GM21786 (cell line): ENCODE measurements at regions not wholly inside any gene's neighbourhood (a gene's known extent, or its start where the extent isn't known, plus 50 kb on each side); places are given as distances from the start of the nearest gene placed in this dataset.
"Not testable (repeated sequence)": the region's sequence is repeated elsewhere in the genome, so short reads cannot be mapped to it uniquely, and the experiment has no call there.

ENCODE experiments used
- ATAC-seq: cut with Tn5 transposase; IDR thresholded peaks from one replicate; pipeline ENCODE4 v1.9.1; 2021; ENCODE audit not compliant: unreplicated experiment

- ATAC-seq: no peak
Measured at GRCh38 chr1:194004146-194004545, 817.7 kb upstream of the B3GALT2 start.

DNA sequence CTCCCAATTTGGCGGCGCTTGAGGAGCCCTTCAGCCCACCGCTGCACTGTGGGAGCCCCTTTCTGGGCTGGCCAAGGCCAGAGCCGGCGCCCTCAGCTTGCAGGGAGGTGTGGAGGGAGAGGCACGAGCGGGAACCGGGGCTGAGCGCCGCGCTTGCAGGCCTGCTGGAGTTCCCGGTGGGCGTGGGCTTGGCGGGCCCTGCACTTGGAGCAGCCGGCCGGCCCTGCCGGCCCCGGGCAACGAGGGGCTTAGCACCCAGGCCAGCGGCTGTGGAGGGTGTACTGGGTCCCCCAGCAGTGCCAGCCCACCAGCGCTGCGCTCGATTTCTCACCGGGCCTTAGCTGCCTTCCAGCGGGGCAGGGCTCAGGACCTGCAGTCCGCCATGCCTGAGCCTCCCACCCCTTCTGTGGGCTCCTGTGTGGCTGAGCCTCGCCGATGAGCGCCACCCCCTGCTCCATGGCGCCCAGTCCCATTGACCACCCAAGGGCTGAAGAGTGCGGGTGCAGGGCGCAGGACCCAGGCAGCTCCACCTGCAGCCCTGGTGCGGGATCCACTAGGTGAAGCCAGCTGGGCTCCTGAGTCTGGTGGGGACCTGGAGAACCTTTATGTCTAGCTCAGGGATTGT is 815.4 kb upstream of the B3GALT2 start:
- ATAC-seq: not testable (repeated sequence)

- ATAC-seq: no peak
Measured at GRCh38 chr1:193988885-193989284, 802.5 kb upstream of the B3GALT2 start.

DNA sequence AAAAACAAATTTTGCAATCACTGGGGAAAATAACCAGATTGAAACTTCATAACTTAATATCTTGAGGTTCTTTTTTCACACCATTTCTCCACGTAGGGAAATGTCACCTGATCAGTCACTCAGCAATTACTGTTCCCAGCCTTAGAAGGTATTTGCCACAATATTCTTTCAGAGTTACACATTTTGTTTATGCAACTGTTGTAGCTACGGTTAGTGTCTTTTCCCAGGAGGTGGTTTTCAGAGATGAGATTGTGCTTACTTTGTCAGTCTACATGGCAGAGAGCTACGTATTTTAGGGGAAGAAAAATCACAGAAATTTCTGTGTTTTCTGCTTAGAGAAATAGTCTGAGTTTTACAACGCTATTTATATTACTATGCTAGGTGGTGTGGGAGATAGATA is 792.8 kb upstream of the B3GALT2 start:
- ATAC-seq: no peak

DNA sequence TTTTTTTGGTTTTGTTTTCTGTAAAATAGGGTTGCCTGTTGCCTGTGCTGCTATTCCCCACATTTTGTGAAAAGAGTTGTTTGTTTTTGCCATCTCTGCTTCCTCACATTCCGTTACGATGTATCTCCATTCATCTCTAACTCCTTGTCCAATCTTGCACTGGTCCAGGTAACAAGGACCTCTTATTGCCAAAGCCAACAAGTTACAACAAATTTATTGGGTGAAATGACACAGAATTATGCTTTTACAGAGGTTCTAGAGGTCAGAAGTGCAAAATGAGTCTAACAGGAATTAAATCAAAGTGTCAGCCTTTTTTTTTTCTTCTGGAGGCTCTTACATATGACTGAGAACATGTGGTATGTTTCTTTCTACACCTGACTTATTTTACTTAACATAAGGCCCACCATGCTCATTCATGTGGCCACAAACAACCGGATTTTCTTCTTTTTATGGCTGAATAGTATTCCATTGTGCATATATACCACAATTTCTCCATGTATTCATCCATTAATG is 787.9 kb upstream of the B3GALT2 start:
- ATAC-seq: no peak

GRCh38 chr1:193973428-193973827 is 787.0 kb upstream of the B3GALT2 start:
- no peak for ATAC-seq

DNA sequence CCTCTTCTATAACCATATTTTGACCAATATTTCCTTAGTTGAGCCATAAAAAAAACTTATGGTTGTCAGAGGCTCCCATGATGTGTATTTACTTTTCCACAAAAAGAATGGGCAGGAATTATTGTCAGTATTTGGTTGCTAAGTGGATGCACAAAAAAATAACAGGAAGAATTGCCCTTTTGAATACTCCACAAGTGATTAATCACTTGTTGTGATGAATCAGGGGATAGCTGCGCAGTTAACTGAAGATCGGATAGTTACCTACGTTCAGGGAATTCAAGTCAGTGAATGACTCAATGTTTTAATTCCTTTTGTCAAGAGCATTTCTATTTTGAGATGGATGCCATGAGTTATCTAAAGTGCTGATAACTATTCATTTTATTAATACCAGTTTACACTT is 785.2 kb upstream of the B3GALT2 start:
- ATAC-seq: no peak

DNA sequence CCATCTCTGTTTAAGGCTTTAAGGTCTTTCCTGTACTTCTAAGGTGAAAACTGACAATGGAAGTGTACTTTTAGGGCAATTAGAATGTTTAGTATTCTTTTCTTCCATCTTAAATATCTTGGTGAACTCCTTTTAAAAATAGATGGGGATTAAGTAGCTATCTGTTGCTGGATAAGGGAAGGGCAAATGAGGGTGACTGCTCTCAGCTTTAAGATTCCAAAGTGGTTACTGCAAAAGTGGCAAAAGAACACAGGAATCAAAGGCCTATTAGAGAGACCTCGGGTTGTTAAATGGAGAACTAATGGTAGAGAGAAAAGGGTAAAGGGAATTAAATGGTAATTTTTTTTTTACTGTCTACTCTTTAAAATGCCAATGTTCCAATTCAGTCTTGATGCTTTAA is 774.1 kb upstream of the B3GALT2 start:
- no peak for ATAC-seq

- ATAC-seq: no peak
Measured at GRCh38 chr1:193960040-193960439, 773.6 kb upstream of the B3GALT2 start.

GRCh38 chr1:193957556-193958095 is 771.2 kb upstream of the B3GALT2 start:
- ATAC-seq: no peak

DNA sequence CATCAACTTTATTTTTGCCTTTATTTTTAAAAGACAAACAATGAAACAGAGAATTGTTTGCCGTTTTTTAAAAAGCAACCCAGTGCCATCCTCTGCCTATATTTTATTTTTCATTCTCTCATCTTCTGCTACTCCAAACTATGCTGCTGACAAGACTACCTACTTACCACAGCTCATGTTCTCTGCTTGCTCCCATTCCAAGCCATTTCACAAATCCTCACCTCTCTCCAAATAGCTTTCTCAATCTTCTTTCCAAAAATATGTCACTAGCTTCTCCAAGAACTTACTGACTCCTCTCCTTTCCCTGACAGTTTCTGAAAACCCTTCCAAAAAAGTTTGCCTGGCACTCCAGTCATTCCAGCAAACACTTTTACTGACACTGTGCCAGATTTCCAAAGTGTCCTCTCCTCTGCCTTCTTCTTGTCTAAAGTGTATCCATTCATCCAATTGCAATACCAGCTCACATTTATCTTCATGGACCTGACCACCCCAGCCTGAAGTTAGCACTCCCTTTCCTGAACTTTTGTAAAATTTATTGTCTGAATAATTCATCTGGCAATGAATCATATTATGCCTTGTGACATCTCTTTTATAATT is 766.5 kb upstream of the B3GALT2 start:
- ATAC-seq: no peak

- no peak for ATAC-seq
Measured at GRCh38 chr1:193951984-193952383, 765.6 kb upstream of the B3GALT2 start.

GRCh38 chr1:193944454-193944853 is 758.0 kb upstream of the B3GALT2 start:
- ATAC-seq: no peak

GRCh38 chr1:193940176-193940575 is 753.8 kb upstream of the B3GALT2 start:
- no peak for ATAC-seq

DNA sequence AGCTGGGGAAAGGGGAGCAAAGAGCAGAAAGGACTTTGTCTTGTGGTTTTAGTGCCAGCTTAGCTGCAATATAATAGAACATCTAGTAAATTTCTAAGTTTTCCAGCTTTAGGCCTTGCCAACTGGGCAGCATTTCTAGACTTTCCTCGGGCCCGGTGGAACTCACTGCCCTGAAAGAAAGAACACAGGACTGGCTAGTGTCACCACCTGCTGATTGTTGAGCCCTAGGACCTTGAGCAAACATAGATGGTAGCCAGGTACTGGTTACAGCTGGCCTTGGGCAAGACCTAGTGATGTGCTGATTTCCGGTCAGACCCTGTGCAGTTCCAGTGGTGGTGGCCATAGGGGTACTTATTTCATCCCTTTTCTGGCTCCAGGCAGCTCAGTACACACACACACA is 753.2 kb upstream of the B3GALT2 start:
- ATAC-seq: no peak

- no peak for ATAC-seq
Measured at GRCh38 chr1:193937308-193937707, 750.9 kb upstream of the B3GALT2 start.

DNA sequence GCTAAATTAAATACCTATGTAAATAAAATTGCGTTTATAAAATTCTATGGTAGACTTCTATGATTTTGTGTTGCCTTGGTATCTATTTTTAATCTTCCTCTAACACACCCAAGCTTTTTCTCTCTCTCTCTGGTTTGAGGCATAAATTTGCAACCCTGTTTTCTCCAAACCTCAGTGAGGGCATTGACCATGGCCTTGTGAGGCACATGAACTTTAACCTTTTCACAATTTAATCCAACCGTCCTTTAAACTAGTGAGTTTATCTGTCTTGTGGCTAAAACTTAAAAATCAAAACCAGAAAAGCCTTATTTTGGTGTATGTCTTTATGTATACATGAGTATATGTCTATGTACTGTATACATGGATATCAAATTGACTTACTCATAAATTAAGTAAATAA is 746.6 kb upstream of the B3GALT2 start:
- ATAC-seq: no peak

- no peak for ATAC-seq
Measured at GRCh38 chr1:193931356-193931755, 744.9 kb upstream of the B3GALT2 start.

GRCh38 chr1:193929374-193930033 is 743.1 kb upstream of the B3GALT2 start:
- no peak for ATAC-seq

GRCh38 chr1:193927550-193927949 is 741.1 kb upstream of the B3GALT2 start:
- ATAC-seq: no peak

DNA sequence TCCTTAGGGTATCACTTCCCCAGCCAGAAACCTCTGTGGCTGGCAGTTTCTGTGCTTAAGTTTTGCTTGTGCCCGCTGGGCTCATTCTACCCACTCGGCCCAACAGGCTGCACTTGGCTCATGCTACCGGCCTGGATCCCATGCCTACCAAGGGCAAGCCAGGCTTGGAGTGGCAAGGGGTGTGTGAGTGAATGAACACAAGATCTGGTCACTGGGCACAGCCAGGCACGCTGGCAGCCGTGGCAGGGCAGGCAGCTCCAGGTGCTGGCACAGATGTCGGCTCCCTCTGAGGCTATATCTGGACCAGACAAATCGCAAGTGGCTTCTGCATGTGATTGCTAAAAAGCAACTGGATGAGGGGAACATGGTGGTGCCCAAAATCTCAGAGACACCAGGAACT is 740.5 kb upstream of the B3GALT2 start:
- ATAC-seq: no peak

- ATAC-seq: no peak
Measured at GRCh38 chr1:193919827-193920226, 733.4 kb upstream of the B3GALT2 start.
